CD4-positive, alpha-beta T cell treated with Interleukin-21 for 1 hour (primary cell): ENCODE measurements at regions not wholly inside any gene's neighbourhood (a gene's known extent, or its start where the extent isn't known, plus 50 kb on each side); places are given as distances from the start of the nearest gene placed in this dataset.
"Not testable (repeated sequence)": the region's sequence is repeated elsewhere in the genome, so short reads cannot be mapped to it uniquely, and the experiment has no call there.

ENCODE experiments used
- DNase-seq: peaks from one replicate; pipeline ENCODE4 v3.0.0-alpha.2; 2020

- DNase-seq = no peak
Measured at GRCh38 chr13:81314461-81314860, 973.5 kb upstream of the SPRY2 start.

- DNase-seq = no peak
Measured at GRCh38 chr13:81305928-81306327, 965.0 kb upstream of the SPRY2 start.

- no peak for DNase-seq
Measured at GRCh38 chr13:81304121-81304659, 963.3 kb upstream of the SPRY2 start.

GRCh38 chr13:81302677-81303076, 961.8 kb upstream of the SPRY2 start:
- no peak for DNase-seq

GRCh38 chr13:81302125-81302524, 961.2 kb upstream of the SPRY2 start:
- DNase-seq = no peak

GRCh38 chr13:81295177-81295576, 954.3 kb upstream of the SPRY2 start:
- DNase-seq = no peak

GRCh38 chr13:81293594-81294164, 952.8 kb upstream of the SPRY2 start:
- no peak for DNase-seq

- DNase-seq = no peak
Measured at GRCh38 chr13:81283561-81283960, 942.6 kb upstream of the SPRY2 start.

- DNase-seq = no peak
Measured at GRCh38 chr13:81283062-81283461, 942.1 kb upstream of the SPRY2 start.

GRCh38 chr13:81275666-81276258, 934.8 kb upstream of the SPRY2 start:
- no peak for DNase-seq

- DNase-seq = no peak
Measured at GRCh38 chr13:81247711-81248110, 906.8 kb upstream of the SPRY2 start.

GRCh38 chr13:81246556-81246955, 905.6 kb upstream of the SPRY2 start:
- DNase-seq = no peak

GRCh38 chr13:81244011-81244410, 903.1 kb upstream of the SPRY2 start:
- no peak for DNase-seq

GRCh38 chr13:81230386-81230785, 889.5 kb upstream of the SPRY2 start:
- DNase-seq = no peak

GRCh38 chr13:81226830-81227229, 885.9 kb upstream of the SPRY2 start:
- DNase-seq = not testable (repeated sequence)

GRCh38 chr13:81224209-81224833, 883.4 kb upstream of the SPRY2 start:
- DNase-seq = no peak

- no peak for DNase-seq
Measured at GRCh38 chr13:81223778-81224177, 882.9 kb upstream of the SPRY2 start.

GRCh38 chr13:81211713-81212112, 870.8 kb upstream of the SPRY2 start:
- no peak for DNase-seq

GRCh38 chr13:81207636-81208035, 866.7 kb upstream of the SPRY2 start:
- DNase-seq = no peak

- DNase-seq = no peak
Measured at GRCh38 chr13:81207231-81207630, 866.3 kb upstream of the SPRY2 start.

GRCh38 chr13:81203783-81204182, 862.9 kb upstream of the SPRY2 start:
- DNase-seq = no peak

GRCh38 chr13:81199956-81200355, 859.0 kb upstream of the SPRY2 start:
- DNase-seq = no peak

- no peak for DNase-seq
Measured at GRCh38 chr13:81197966-81198365, 857.0 kb upstream of the SPRY2 start.

- DNase-seq = no peak
Measured at GRCh38 chr13:81197483-81197882, 856.6 kb upstream of the SPRY2 start.
